ENCODE measurements at regions not wholly inside any gene's neighbourhood (a gene's known extent, or its start where the extent isn't known, plus 50 kb on each side); places are given as distances from the start of the nearest gene placed in this dataset.
"Not testable (repeated sequence)": the region's sequence is repeated elsewhere in the genome, so short reads cannot be mapped to it uniquely, and the experiment has no call there.

DNA sequence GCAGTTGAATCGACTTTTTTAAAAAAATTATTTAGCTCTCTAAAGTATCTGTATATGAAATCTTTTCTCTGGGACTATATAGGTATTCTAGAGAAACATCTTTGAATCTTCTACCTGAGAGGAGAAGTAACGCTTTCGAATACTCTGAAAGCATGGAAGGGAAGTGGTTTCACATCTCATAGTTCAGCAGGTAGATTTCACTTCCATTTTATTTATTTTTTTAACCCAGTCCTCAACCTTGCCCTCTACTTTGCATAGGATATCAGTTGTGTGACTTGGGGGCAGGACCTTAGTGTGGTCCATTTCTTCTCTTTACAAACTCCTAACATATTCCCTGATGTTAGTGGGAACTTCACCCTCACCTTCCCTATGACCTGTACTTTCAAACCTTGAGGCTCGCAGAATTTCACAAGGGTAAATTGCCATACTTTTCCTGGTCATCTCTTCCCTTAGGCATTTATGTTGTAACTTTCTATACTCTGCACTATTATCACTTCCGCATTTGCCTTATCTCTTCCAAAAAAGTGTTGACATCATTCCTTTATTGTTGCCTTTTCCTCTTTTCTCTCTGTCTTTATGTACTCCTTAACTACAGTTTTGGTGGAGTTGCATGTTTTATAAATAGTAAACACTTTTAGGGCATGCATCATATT, 1208.5 kb upstream of the ADGRL4 start:
- DNase-seq, result no peak

DNA sequence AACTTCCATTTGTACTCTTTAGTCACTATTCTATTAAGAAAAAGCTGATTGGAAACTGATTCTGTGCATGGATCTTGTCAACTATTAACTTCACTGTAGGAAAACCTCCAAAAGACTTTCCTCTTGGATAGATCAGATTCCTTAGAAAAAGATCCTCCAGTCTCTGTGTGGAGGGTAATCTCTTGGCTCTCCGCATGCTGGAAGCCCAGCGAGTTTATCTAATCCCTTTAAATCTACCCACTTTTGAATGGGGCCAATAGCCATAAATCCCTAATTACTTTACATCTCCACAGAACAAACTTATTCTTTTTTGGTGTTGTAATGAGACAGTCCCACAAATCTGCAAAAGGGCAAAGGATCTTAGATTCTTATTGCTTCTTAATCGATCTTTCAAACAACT, 1206.4 kb upstream of the ADGRL4 start:
- no peak for DNase-seq

DNA sequence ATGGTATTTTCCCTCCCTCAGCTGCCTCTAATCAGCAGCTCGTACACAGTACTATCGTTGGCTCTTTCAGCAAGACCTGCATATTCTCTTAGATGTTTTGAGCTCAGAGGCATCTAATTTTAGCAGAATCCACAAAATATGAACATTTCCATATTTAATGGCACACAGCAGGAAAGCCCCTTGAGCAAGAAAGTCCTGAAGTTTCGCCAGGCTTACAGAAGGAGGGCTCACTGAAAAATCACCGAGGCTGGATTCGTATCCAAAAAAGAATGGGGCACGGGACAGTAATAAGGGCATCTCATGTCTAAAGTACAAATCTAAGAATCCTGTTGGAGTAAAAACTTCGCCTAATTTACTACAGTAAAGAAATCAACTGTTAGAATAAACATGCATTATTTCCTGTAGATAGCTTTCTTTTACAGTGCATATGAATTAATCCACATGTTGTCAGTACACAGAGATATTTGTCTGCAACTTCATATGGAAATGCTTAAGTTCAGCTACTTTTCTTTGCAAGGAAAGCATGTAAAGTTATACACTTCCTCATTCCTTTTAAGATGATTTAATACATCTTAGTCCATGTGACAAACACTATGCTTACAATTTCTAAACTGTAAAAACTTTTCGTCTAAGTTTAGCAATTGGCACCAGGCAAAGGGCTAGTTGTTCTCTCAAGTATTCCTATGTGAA, 1205.3 kb upstream of the ADGRL4 start:
- DNase-seq, result no peak

DNA sequence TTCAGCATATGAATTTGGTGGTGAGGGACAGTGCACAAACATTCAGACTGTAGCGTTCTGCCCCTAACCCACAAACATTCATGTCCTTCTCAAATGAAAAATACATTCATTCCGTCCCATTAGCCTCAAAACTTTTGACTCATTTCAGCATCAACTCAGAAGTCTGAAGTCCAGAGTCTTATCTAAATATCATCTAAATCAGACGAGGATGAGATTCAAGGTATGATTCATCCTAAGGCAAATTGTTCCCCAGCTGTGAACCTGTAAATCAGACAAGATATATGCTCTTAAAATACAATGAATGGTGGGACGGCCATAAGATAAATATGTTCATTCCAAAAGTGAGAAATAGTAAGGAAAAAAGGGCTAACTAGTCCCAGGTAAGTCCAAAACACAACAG, 1195.6 kb upstream of the ADGRL4 start:
- no peak for DNase-seq

DNA sequence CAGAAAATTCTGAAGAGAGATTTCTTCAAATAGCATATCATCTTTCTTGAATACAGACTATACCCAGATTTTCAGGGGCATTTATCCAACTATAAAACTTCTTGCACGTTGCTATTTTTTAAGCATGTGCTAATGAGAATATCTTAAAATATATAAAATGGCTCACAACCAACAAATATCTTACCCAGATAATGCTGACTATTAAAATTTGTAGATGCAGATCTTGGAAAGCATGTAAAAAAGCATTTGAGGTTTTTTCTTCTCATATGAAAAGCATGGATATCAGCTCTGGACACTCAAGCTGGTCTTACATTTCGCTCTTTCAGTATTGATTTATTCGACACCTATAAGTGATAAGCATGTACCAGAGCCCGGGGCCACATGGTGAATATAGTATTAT, 1187.7 kb upstream of the ADGRL4 start:
- no peak for DNase-seq

DNA sequence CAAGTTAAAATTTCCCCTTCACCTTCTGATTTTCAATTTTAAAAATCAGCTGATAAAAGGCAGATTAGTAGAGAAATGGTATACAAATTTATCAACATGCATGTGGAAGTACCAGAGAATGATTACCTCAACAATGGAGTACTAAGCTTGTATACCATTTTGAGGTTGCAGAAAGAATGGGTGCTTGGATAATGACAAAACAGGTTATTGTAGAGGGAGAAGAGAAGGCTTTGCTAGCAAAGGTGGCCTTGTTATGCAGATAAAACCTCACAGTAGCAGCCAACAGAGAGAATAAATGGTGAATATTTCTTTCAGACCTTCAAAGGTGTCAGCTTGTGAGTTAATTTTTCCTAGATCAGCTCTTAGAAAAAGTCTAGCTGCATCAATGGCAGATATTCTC, 1174.9 kb upstream of the ADGRL4 start:
- DNase-seq, result no peak

DNA sequence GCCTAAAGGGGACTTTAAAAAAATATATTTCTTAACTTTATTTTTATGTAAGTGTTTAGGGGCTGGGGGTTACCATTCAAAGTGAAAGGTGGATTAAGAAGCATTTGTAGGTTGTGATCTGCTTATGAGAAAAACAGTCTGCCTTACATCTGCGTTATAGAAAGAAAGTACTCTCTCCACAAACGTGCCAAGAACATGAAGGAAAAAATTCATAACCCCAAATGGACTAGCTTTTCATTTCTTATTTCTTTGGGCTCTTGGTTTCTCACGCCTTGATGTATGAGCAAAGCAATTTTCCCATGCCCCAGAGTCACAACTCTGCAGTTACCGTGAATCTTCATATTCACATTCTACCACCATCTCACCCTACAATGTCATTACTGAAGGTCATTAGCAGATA, 1165.1 kb upstream of the ADGRL4 start:
- no peak for DNase-seq

DNA sequence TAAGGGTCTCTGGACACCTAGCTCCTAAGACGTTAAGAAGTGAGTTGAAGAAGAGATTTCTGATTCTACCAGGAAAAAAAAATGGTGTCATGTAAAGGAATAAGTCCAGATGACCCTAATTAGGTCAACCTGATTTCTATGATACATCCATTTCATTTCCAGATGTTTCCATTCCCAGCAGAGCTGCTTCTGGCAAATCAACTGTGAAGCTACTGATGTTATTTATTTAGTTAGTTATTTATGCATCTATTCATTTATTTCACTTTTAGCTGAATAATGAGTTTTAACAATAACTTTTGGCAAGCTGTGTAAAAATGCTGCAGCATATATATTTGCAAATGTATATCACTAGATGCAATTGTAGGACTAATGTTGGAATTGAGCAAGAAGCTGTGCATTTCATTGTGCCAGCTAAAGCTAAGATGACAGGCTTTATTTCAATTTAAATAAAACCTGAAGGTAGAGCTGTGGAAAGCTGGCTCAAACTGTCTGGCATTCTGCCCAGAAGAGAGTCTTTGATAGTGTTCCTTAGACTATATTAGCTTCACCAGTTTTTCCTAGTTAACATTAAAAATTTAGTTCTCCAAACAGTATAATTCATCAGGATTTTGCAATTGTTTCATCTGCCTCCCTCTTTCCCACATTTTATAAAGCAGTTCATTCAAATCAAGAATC, 1164.4 kb upstream of the ADGRL4 start:
- DNase-seq, result no peak

DNA sequence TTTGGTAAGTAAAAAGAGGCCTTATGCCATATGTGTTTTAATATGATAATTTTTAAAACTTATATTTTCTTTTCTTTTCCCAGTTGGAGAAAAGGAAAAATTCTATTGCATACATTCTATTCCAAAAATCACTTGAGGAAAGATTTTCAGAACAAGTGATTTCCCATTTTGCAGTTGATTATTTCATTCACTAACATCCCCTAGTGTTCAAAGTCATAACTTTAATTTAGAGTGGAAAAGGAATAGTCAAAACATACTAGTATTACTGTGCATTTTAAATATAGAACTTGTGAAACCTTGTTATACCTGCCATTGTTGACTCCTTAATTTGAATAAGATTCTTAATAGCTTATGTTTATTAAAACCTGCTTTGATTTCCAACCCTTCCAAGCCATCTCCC, 1157.6 kb upstream of the ADGRL4 start:
- no peak for DNase-seq

DNA sequence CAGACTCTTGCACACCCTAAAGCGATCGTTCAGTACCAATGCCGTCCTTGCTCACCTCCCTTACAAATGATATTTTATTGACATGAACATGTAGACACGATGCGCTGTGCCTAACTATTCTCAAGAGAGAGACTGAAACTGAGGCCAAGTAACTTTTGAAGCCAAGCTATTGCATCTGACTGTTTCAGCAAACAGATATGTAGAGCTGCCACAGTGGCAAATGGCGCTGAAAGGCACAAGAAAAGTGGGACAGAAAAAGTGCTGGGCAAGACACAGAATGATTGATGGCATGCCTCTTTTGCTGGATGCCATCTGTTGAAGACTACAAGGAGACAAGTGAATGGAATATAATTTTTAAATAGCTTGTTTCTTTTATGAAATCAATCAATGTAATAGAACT, 1157.2 kb upstream of the ADGRL4 start:
- no peak for DNase-seq

DNA sequence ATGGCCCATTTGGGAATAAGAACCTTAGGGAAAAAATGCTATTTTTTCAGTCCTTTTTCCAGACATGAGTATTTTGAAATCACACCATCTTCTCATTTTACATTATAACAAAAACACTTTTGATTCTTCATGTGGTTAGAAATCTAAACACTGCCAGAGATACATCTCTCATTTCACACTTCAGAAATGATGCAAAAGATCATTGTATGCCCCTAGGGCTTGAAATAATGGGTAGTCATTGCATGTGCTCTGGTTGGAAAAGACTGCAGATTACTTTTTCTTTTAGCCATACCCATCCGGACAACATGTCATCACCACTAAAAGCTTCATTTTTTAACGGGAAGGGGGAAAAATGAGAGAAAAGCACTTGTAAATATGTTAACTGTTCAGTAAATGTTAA, 1152.2 kb upstream of the ADGRL4 start:
- DNase-seq, result no peak

DNA sequence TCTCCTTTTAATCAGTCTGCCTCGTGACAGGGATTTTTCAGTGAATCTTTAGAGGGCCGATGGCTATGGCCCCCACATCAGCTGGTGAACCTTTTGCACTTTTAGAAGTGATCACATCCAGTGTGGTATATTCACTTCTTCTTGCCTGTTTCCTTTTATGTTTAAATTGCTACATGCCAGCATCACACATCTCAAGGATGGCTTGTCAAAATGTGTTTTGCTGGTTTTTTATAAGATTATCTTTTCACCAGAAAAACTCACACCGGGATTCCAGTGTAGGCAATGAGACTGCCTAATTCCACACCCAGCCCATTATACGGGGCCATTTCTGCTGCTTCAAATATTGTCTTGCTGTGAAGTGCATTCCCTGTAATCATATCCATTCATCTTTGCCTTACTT, 1151.7 kb upstream of the ADGRL4 start:
- DNase-seq, result no peak

DNA sequence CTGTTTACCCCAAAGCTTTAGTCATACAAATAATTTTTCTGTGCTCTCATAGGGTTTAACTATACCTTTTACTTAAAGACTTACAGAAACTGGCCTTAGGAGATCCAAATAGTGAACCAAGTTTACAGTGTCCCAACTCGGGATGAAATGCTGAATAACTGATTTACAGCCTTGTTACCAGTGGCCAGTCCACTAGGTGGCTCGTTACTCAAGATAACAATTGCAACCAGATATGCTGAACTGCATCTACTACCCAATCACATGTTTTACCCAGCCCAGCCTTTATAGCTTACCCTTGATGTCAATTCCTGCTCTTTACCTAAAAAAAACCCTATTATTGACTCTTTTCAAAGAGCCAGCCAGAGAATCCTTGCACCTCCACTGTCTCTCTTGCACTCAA, 1148.8 kb upstream of the ADGRL4 start:
- DNase-seq, result no peak

DNA sequence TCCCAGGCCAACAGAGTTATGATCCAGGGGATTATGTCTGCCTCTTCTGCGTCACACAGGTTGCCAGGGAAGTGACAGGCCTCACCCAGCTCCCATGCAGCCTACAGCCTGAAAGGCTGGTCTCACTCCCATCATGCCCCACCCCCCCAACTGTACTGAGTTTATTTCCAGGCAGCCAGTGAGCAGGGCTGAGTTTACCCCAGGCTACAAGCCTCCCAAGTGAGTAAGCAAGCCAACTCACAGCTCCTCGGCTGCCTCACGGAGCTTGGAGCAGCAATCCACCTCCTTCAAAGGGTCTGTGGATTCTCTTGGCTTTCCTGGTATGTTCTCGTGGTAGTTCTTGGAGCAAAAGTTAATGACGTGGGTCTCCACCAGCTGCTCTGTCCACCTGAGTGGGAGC, 1147.6 kb upstream of the ADGRL4 start:
- DNase-seq, result no peak

DNA sequence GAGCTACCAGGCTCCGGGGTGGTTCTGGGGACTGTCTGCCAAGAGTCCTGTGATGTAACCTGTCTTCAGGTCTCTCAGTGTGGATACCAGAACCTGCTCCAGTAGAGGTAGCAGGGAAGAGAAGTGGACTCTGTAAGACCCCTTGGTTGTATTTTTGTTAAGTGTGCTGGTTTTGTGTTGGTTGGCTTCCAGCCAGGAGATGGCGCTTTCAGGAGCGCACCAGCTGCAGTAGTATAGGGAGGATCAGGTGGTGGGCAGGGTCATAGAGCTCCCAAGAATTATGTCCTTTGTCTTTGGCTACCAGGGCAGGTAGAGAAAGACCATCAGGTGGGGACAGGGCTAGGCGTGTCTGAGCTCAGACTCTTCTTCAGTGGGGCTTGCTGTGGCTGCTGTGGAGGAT, 1147.2 kb upstream of the ADGRL4 start:
- no peak for DNase-seq

DNA sequence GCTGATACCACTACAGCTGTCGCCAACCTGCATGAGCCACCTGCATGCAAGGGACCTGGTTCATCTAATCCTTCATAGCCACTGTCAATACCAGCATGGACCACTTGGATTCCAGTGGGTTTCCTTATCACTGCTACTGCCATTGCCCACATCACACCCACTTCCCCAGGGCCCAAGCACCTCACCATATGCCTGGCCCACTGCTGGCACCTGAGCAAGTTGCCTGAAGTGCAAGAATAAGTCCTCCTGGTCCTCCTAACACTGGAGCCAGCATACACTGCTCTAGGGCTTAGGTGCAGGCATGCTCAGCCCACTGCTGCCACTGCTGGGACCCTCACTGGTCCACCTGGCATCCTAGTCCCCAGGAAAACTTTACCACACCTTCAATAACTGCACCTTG, 1136.8 kb upstream of the ADGRL4 start:
- DNase-seq, result no peak

DNA sequence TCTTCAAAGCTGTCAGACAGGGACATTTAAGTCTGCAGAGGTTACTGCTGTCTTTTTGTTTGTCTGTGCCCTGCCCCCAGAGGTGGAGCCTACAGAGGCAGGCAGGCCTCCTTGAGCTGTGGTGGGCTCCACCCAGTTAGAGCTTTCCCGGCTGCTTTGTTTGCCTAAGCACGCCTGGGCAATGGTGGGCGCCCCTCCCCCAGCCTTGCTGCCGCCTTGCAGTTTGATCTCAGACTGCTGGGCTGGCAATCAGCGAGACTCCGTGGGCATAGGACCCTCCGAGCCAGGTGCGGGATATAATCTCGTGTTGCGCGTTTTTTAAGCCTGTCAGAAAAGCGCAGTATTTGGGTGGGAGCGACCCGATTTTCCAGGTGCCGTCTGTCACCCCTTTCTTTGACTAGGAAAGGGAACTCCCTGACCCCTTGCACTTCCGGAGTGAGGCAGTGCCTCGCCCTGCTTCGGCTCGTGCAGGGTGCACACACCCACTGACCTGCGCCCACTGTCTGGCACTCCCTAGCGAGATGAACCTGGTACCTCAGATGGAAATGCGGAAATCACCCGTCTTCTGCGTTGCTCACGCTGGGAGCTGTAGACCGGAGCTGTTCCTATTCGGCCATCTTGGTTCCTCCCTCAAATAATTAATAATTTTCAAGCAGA, 1131.5 kb upstream of the ADGRL4 start:
- not testable (repeated sequence) for DNase-seq

DNA sequence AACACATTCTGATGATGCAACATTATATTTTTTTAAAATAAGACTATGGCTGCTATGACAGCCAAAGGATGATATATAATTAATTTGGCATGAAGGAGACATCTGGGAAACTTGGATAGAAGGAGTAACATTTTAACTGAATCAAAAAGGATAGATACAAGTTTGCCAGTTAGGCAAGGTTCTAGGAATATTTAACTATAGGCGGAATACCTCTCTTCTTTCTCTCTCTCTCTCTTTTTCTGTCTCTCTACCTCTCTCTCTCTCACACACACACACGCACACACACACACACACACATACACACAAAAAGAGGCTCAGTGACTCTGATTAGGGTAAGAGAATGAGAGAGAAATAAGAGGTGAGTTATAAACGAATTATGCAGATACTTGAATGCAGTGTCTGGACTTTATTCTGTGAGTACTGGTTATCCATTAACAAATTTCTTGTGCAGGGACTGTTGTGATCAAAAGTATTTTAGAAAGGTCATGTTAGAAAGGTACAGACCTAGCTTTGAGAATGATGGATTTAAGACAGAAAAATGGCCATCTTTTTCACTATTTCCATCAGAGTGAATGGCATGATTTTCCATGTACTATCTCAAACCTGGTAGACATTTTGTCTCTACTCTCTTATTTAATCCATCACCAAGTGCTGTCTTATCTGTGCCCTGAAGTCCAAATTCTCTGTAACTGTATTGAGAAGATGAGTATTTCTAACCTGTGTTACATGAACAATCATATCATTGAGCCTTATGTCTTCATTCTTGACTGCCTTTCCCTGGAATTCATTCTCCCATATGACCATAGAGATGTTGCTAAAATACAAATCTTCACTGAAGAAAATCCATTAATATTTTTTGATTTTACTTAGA, 1106.9 kb upstream of the ADGRL4 start:
- no peak for DNase-seq

DNA sequence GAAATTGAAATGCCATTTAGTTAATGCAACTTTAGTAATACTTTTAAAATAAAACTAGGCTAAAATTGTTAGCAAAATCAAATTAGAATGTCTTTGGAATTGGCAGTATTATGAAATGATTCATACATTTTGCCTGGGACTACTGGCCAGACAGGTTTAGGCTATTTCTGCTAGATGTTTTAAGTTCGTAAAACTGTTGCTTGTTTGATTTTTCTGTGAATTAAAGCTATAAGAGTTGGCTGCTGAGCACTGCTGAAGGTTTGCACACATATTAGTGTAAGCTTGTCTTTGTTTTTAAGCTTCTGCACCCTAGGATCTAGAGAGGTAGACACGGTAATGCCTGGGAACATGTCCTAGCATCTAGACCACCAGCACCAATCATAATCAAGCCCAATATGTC, 1094.6 kb upstream of the ADGRL4 start:
- DNase-seq, result no peak

DNA sequence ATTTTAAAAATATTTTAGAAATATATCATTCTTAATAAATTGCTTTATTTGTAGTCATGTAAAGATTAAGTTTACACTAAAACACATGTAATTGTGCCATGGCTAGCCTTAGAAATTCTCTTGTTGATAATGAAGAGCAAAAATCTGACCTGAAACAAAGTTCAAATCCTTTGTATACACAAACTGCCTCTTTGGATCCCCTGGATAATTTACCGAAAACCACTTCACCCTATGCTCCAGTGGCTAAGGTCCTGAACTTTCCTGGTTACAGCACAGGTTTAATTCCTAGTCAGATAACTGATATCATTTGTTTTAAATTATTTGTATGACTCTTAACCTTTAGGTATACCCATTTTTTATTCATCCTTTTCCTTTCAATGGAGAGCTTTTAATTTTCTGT, 1093.2 kb upstream of the ADGRL4 start:
- no peak for DNase-seq

DNA sequence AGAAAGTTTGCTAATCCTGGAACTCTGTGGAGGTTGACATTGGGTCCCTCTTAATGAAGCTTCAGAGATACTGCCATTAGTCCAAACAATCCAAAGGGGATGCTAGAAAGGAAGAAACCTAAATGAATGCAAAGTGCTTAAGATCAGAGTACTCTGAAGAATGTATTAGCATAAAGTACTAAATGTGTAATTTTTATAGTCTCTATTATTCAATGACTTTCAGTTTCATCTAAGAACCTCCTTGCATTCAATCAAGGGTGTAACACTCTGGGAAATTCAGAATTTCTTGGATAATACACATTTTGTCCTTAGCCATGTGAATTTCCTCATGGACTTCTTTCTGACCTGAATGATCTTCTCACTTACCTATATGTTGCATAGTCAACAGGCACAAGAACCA, 1078.5 kb upstream of the ADGRL4 start:
- no peak for DNase-seq

DNA sequence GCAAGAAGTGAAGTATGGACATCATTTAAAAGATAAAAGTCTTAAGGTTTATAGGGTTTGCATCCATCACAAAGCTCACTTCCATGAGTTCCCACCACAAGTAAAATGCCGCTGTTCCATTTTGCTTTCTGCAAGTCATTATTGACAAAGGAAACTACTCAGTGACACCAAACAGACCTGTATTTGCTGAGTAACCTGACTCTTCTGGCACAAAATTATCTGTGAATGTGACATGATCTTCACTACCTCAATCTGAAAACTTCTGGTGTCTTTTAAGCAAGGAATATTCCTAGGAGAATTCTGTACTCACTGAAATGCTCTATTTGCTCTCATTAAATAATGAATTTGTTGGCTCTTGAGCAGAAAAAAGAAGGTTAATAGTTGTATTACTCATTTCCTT, 1077.4 kb upstream of the ADGRL4 start:
- no peak for DNase-seq

DNA sequence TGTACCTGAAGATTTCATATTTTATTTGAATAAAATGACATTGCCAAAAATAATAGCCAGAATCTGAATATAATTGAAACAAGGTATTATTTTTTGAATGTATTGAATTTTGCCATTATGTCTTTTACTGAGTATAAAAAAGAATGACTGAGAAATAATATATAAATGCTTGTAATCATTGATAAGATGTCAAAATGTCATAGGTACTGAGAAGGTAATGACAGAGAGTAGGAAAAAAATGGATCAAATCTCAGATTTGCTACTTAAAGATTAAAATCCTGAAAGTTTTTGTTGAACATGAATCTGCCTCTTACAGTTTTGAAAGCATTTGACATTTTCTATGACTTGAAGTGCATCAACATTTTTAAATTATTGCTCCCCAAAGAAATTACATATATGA, 1069.9 kb upstream of the ADGRL4 start:
- DNase-seq, result no peak

Measured in bone marrow (tissue), 2 donors.